Testis (tissue), 2 donors: ENCODE measurements at regions not wholly inside any gene's neighbourhood (a gene's known extent, or its start where the extent isn't known, plus 50 kb on each side); places are given as distances from the start of the nearest gene placed in this dataset.

Experiments used
- DNase-seq: peaks from one replicate; pipeline ENCODE4 v3.0.0-alpha.2; 2019
- H3K27ac ChIP-seq, 2 donors: fragments of 200-600 bp; sonication (generic); one replicate each; pipeline ENCODE4 v1.5.1; 2019
- H3K27me3 ChIP-seq: fragments of 200-600 bp; sonication (generic); one replicate; pipeline ENCODE4 v1.5.1; 2019
- H3K36me3 ChIP-seq: fragments of 200-600 bp; sonication (generic); one replicate; pipeline ENCODE4 v1.5.1; 2017; ENCODE audit warnings: low read depth; ENCODE audit errors: missing control alignments
- H3K4me1 ChIP-seq: fragments of 200-600 bp; sonication (generic); one replicate; pipeline ENCODE4 v1.5.1; 2019
- H3K4me3 ChIP-seq, 2 donors: fragments of 200-600 bp; sonication (generic); one replicate each; pipeline ENCODE4 v1.5.1; 2017 to 2019
- H3K9me3 ChIP-seq: fragments of 200-600 bp; sonication (generic); one replicate; pipeline ENCODE4 v1.5.1; 2017
- CTCF ChIP-seq, 3 experiments: fragments of 450-650 bp in 2 of 3; fragments of 200-600 bp in 1 of 3; sonication (generic) in 1 of 3; IDR thresholded peaks; one replicate each; pipeline ENCODE4 v1.5.1; 2016 to 2019; ENCODE audit warnings: antibody characterized with exemption in 3 of 3, mild to moderate bottlenecking in 2 of 3, moderate library complexity in 1 of 3
- POLR2A ChIP-seq: fragments of 450-650 bp; IDR thresholded peaks from one replicate; pipeline ENCODE4 v1.6.1; 2017; ENCODE audit warnings: antibody characterized with exemption, mild to moderate bottlenecking, moderate library complexity
- WGBS, 2 donors: methylation state at CpG; one replicate each; pipeline ENCODE4 v1.1.5; 2018; 5-methylcytosine and 5-hydroxymethylcytosine counted together
- intact Hi-C: fragments of 100-400 bp; cut with DNase I; formaldehyde crosslinking; loops from one replicate; pipeline ENCODE4 v1.15.1; 2023; ENCODE audit warnings: low total_unique reads

- 52 to 56% methylated on average over 3 of the region's 3 CpGs for WGBS, 2 donors
- no peaks in the 10 kb centered on the region for H3K9me3 ChIP-seq
- H3K36me3 ChIP-seq = no peaks in the 10 kb centered on the region
- H3K27ac ChIP-seq = peak overlapping the region in 1 of 2 donors; percentile 23
- H3K4me1 ChIP-seq = no peaks in the 10 kb centered on the region
- TF ChIP-seq POLR2A (no peak), CTCF (IDR thresholded peaks at IDR 0.05) (no peak)
- no peaks in the 10 kb centered on the region for H3K27me3 ChIP-seq
- no peak overlapping the region for H3K4me3 ChIP-seq
- DNase-seq = no peak
- intact Hi-C loops = no loop called here
Measured at GRCh38 chr4:15353207-15353606, 74.6 kb upstream of the C1QTNF7 start.

GRCh38 chr4:15354371-15355297, 73.2 kb upstream of the C1QTNF7 start:
- Histone ChIP-seq H3K36me3 (no peaks in the 10 kb centered on the region), H3K27me3 (no peaks in the 10 kb centered on the region), H3K27ac (no peak overlapping the region), H3K4me1 (no peaks in the 10 kb centered on the region), H3K9me3 (no peaks in the 10 kb centered on the region), H3K4me3 (no peak overlapping the region)
- TF ChIP-seq POLR2A = no peak
- TF ChIP-seq CTCF (IDR thresholded peaks at IDR 0.05) = no peak
- DNase-seq = no peak
- intact Hi-C loops = no loop called here
- WGBS, 2 donors = 52 to 61% methylated on average over 8 of the region's 8 CpGs

GRCh38 chr4:15361529-15361928, 66.3 kb upstream of the C1QTNF7 start:
- Histone ChIP-seq H3K4me1 (no peaks in the 10 kb centered on the region), H3K4me3 (no peak overlapping the region), H3K9me3 (no peaks in the 10 kb centered on the region), H3K27me3 (no peaks in the 10 kb centered on the region), H3K27ac (no peak overlapping the region), H3K36me3 (no peaks in the 10 kb centered on the region)
- 94 to 97% methylated on average over 2 of the region's 2 CpGs for WGBS, 2 donors
- TF ChIP-seq POLR2A = no peak
- DNase-seq = no peak
- intact Hi-C loops = no loop called here

- intact Hi-C loops = no loop called here
- 71 to 74% methylated on average over 2 of the region's 2 CpGs for WGBS, 2 donors
- no peak overlapping the region for H3K27ac ChIP-seq
- no peaks in the 10 kb centered on the region for H3K27me3 ChIP-seq
- DNase-seq = no peak
- H3K4me3 ChIP-seq = no peak overlapping the region
- no peaks in the 10 kb centered on the region for H3K36me3 ChIP-seq
- no peaks in the 10 kb centered on the region for H3K4me1 ChIP-seq
- no peaks in the 10 kb centered on the region for H3K9me3 ChIP-seq
- TF ChIP-seq CTCF (IDR thresholded peaks at IDR 0.05) = no peak
- TF ChIP-seq POLR2A = no peak
Measured at GRCh38 chr4:15362541-15362940, 65.3 kb upstream of the C1QTNF7 start.

GRCh38 chr4:15364183-15364582, 63.6 kb upstream of the C1QTNF7 start:
- Histone ChIP-seq H3K36me3 (no peaks in the 10 kb centered on the region), H3K27me3 (no peaks in the 10 kb centered on the region), H3K4me3 (no peak overlapping the region), H3K9me3 (no peaks in the 10 kb centered on the region), H3K27ac (no peak overlapping the region), H3K4me1 (no peaks in the 10 kb centered on the region)
- no peak for DNase-seq
- no peak for TF ChIP-seq POLR2A
- no peak for TF ChIP-seq CTCF (IDR thresholded peaks at IDR 0.05)
- intact Hi-C loops = no loop called here
